GM12801 (cell line): ENCODE measurements at regions not wholly inside any gene's neighbourhood (a gene's known extent, or its start where the extent isn't known, plus 50 kb on each side); places are given as distances from the start of the nearest gene placed in this dataset.

ENCODE experiments used
- TF ChIP-seq, protein P1 (sequence below): IDR thresholded peaks from one replicate; pipeline ENCODE4 v1.5.1; 2011; ENCODE audit warnings: control low read depth; ENCODE audit not compliant: insufficient read length; ENCODE audit errors: extremely low read depth

DNA sequence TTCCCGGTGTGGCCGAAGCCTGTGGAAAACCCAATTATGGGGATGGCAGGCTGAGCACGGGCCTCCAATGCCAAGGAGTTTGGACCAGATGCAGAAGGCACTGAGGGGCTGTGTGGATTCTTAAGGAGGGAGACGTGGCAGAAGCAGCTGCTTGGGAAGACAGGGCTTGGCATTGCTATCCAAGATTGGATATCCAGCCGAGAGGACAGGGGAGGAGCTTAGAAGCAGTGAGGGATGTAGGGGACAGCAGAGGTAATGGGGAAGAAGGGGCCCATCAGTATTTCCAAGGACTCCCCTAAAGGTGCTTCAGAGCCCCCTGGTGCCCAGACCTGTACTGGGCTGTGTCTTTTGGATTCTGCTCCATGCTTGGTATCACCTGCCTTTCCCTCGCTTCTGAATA, 112.8 kb upstream of the TLE3 start:
- TF ChIP-seq, protein P1, sequence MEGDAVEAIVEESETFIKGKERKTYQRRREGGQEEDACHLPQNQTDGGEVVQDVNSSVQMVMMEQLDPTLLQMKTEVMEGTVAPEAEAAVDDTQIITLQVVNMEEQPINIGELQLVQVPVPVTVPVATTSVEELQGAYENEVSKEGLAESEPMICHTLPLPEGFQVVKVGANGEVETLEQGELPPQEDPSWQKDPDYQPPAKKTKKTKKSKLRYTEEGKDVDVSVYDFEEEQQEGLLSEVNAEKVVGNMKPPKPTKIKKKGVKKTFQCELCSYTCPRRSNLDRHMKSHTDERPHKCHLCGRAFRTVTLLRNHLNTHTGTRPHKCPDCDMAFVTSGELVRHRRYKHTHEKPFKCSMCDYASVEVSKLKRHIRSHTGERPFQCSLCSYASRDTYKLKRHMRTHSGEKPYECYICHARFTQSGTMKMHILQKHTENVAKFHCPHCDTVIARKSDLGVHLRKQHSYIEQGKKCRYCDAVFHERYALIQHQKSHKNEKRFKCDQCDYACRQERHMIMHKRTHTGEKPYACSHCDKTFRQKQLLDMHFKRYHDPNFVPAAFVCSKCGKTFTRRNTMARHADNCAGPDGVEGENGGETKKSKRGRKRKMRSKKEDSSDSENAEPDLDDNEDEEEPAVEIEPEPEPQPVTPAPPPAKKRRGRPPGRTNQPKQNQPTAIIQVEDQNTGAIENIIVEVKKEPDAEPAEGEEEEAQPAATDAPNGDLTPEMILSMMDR = no peak

DNA sequence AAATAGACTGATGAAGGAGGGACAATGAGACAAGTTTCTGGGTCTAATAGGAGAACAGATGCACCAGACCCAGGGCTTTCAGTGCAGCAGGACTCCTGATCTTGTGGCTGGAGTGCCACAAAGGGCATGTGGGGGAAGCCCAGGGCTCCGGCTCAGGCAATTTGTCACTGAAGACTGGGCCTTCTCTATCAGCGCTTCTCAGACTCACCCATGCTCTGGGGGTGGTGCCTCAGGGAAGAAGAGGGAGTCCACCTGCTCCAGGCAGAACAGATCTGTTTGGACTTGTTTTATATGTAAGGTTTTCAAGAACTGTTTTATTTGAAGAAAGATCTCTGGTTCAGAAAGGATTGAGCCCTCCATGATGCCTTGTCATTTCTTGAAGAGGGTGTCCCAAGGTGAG, 112.4 kb upstream of the TLE3 start:
- TF ChIP-seq, protein P1 = no peak

DNA sequence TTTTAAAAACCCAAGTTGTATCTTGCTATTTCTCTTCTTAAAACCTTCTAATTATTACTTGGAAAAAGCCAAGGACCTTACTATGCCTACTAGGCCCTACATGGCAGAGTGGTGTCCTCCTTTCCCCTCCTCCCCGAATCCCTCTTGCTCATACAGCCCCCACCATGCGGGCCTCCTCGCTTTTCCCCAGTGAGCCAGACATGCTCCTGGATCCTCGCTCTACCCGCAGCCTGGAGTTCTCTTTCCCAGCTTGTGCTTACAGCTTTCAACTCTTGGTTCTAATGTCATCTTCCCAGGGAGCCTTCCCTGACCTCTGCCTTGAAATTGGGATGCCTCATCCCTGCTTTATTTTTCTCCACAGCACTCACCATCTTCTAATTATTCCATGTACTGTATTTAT, 111.8 kb upstream of the TLE3 start:
- TF ChIP-seq, protein P1 = no peak

DNA sequence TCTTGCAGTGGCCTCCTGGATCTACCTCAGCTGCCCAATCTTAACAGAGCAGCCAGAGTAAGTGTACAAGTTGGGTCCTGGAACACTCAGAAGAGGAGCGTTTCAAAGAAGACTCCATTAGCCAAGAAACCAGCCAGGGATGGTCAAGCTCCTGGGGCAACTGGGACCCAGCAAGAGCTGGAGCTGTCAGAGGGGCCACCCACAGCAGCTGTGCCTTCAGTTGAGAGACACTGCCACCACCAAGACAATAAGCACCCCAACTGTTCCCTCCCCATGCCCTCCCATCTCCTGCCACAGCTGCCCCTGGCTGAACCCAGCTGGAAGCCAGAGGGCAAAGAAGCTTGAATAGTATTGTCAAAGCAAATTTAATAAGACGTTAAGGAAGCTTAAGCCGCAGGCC, 110.6 kb upstream of the TLE3 start:
- TF ChIP-seq, protein P1 = no peak

DNA sequence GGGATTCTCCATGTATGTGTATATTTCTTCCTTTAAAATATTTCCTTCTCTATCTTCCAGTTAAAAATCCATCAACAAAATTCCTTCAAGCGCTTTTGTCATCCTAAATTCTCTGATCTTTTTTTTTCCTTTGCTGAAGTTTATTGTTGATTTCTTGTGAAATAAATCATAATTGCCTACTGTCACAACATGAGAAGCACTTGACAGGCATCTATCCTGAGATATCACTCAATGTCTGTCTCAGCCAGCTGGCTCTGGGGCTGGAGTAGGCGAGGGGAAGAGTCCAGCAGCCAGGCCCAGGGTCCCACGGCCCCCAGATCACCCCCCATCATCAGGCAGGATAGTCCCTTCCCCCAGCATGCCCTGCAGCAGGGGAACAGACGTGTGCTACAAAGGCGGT, 109.0 kb upstream of the TLE3 start:
- TF ChIP-seq, protein P1 = no peak

DNA sequence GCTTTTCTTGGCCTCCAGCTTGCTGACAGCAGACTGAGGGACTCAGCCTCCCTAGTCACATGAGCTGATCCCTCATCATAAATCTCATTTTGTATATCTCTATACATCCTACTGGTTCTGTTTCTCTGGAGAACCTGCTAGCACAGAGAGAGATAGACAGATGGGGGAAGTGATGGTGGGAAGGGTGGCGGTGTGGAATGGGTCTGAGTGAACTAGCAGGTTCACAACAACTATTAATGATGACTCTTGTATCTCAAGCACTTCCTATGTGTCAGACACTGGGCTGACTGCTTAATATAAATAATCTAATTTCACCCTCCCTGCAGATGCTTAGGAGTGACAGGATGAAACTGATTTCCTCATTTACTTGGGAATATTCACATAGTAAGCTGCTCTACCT, 106.9 kb upstream of the TLE3 start:
- TF ChIP-seq, protein P1 = no peak

DNA sequence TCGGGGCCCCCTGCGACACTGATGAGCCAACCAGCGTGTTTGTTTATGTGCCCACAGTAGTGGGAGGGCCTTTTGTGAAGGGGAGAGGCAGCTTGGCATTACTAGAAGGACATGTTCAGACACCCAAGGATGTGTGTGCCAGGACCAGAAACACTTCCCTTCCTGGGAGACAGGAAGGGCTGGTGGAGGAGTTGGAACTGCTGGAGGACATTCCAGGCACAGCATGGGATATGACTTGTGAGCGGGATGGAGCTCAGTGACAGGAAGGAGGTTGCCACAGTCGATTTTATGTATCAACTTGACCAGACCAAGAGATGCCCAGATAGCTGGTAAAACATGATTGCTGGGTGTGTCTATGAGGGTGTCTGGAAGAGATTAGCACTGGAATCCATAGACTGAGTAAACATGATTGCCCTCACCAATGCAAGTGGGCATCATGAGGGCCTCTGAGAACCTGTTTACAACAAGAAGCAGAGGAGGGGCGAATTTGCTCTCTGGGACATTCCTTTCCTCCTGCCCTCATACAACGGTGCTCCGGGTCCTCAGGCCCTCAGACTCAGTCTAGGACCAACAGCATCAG, 106.4 kb upstream of the TLE3 start:
- TF ChIP-seq, protein P1 = no peak
